ENCODE measurements at regions not wholly inside any gene's neighbourhood (a gene's known extent, or its start where the extent isn't known, plus 50 kb on each side); places are given as distances from the start of the nearest gene placed in this dataset.

DNA sequence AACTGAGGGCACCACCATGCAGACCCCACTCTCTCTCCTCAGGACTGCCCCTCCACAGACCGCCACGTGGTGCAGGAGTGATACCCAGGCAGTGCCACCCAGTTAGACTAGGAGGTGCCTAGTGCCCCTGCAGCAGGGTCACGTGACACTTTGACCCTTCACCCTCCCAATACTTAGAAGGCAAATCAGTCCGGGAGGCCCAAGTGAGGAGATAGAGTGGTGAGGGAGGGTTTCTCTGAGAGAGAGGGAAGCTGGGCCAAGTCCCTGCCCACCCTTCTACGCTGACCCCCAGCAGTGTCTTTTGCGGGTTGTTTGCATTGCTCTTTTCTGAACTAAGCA, 84.6 kb downstream of the BUD13 start:
- 57 to 60% (median 58%) methylated on average over 6 of the region's 6 CpGs for WGBS, 3 donors
- no peak overlapping the region for H3K27ac ChIP-seq
- no peak for TF ChIP-seq CTCF (IDR thresholded peaks at IDR 0.05)
- H3K4me3 ChIP-seq, result no peak overlapping the region
- H3K36me3 ChIP-seq (ENCODE audit: insufficient read depth in 1 of 2, low read depth in 1 of 2), result no peaks in the 10 kb centered on the region
- peaks cover 0 to 13% (median 0%) of the 10 kb centered on the region in 3 donors for H3K27me3 ChIP-seq (ENCODE audit: insufficient read depth in 3 of 3, low read length in 2 of 3)
- ATAC-seq (no peak), DNase-seq (no peak)
- intact Hi-C loops (cut with DNase I), result loop anchor here in 1 of 2 donors (2.0 kb wide), 1 partner anchor 233 kb away; no protein-coding TSS in a partner anchor
- no peaks in the 10 kb centered on the region for H3K9me3 ChIP-seq
- no peaks in the 10 kb centered on the region for H3K4me1 ChIP-seq

GRCh38 chr11:116687458-116688201, 85.2 kb downstream of the BUD13 start:
- Histone ChIP-seq H3K9me3 (no peaks in the 10 kb centered on the region), H3K36me3 (ENCODE audit: insufficient read depth in 1 of 2, low read depth in 1 of 2) (no peaks in the 10 kb centered on the region), H3K27ac (no peak overlapping the region), H3K4me1 (no peaks in the 10 kb centered on the region), H3K27me3 (ENCODE audit: insufficient read depth in 3 of 3, low read length in 2 of 3) (peaks cover 0 to 13% (median 0%) of the 10 kb centered on the region in 3 donors), H3K4me3 (no peak overlapping the region)
- no peak for TF ChIP-seq CTCF (IDR thresholded peaks at IDR 0.05)
- DNase-seq (no peak), ATAC-seq (no peak)
- intact Hi-C loops (cut with DNase I), result loop anchor here in 1 of 2 donors (2.0 kb wide), 1 partner anchor 233 kb away; no protein-coding TSS in a partner anchor
- 28 to 40% (median 33%) methylated on average over 6 of the region's 6 CpGs for WGBS, 3 donors

GRCh38 chr11:116686866-116687265, 85.9 kb downstream of the BUD13 start:
- no peak for TF ChIP-seq CTCF (IDR thresholded peaks at IDR 0.05)
- 37 to 41% (median 41%) methylated on average over 9 of the region's 9 CpGs for WGBS, 3 donors
- no peaks in the 10 kb centered on the region for H3K9me3 ChIP-seq
- H3K27me3 ChIP-seq (ENCODE audit: insufficient read depth in 3 of 3, low read length in 2 of 3), result peaks cover 0 to 13% (median 0%) of the 10 kb centered on the region in 3 donors
- H3K27ac ChIP-seq, result no peak overlapping the region
- intact Hi-C loops (cut with DNase I), result no loop called here
- ATAC-seq, result no peak
- no peaks in the 10 kb centered on the region for H3K4me1 ChIP-seq
- DNase-seq, result no peak
- H3K36me3 ChIP-seq (ENCODE audit: insufficient read depth in 1 of 2, low read depth in 1 of 2), result no peaks in the 10 kb centered on the region
- no peak overlapping the region for H3K4me3 ChIP-seq

GRCh38 chr11:116683982-116684381, 88.8 kb downstream of the BUD13 start:
- Histone ChIP-seq H3K27ac (no peak overlapping the region), H3K9me3 (no peaks in the 10 kb centered on the region), H3K4me1 (no peaks in the 10 kb centered on the region), H3K27me3 (ENCODE audit: insufficient read depth in 3 of 3, low read length in 2 of 3) (peaks cover 0 to 13% (median 0%) of the 10 kb centered on the region in 3 donors), H3K4me3 (no peak overlapping the region), H3K36me3 (ENCODE audit: insufficient read depth in 1 of 2, low read depth in 1 of 2) (no peaks in the 10 kb centered on the region)
- ATAC-seq (no peak), DNase-seq (no peak)
- intact Hi-C loops (cut with DNase I), result no loop called here
- no peak for TF ChIP-seq CTCF (IDR thresholded peaks at IDR 0.05)
- 85 to 96% (median 89%) methylated on average over 3 of the region's 3 CpGs for WGBS, 3 donors
